CD14-positive monocyte (primary cell): ENCODE measurements at regions not wholly inside any gene's neighbourhood (a gene's known extent, or its start where the extent isn't known, plus 50 kb on each side); places are given as distances from the start of the nearest gene placed in this dataset.

Experiments
- DNase-seq, 3 donors: peaks; one replicate each; pipeline ENCODE4 v3.0.0-alpha.2; 2011 to 2022
- H2AFZ ChIP-seq: 2 replicates; pipeline ENCODE4 v1.6.0; 2012; ENCODE audit warnings: mild to moderate bottlenecking, low read depth, low read length, inconsistent platforms; ENCODE audit not compliant: insufficient read depth, poor library complexity, severe bottlenecking
- H3K27ac ChIP-seq, 2 donors: 1 replicate in 1 of 2; 2 replicates in 1 of 2; pipeline ENCODE4 v1.5.1; 2012 to 2013; ENCODE audit warnings: low read length in 2 of 2, control low read depth in 1 of 2, inconsistent platforms in 1 of 2, low read depth in 1 of 2, mild to moderate bottlenecking in 1 of 2
- H3K27me3 ChIP-seq, 2 donors: one replicate each; pipeline versions ENCODE4 v1.6.0 to v1.6.1; 2011 to 2013; ENCODE audit warnings: low read length in 2 of 2; ENCODE audit not compliant: control insufficient read depth in 2 of 2, insufficient read depth in 2 of 2
- H3K36me3 ChIP-seq, 2 donors: replicated peaks in 1 of 2; 1 replicate in 1 of 2; 2 replicates in 1 of 2; pipeline versions ENCODE4 v1.5.1 to v1.6.1; 2012 to 2013; ENCODE audit warnings: low read length in 2 of 2, control low read depth in 1 of 2, inconsistent platforms in 1 of 2, mild to moderate bottlenecking in 1 of 2; ENCODE audit not compliant: insufficient read depth in 2 of 2, control insufficient read depth in 1 of 2
- H3K4me1 ChIP-seq, 2 donors: 1 replicate in 1 of 2; 2 replicates in 1 of 2; pipeline versions ENCODE4 v1.5.1 to v1.6.1; 2012 to 2013; ENCODE audit warnings: low read length in 2 of 2, control low read depth in 1 of 2, inconsistent platforms in 1 of 2, mild to moderate bottlenecking in 1 of 2, moderate library complexity in 1 of 2; ENCODE audit not compliant: insufficient read depth in 2 of 2, control insufficient read depth in 1 of 2
- H3K4me2 ChIP-seq: replicated peaks from 2 replicates; pipeline ENCODE3; 2012; ENCODE audit warnings: low read length, moderate library complexity, mild to moderate bottlenecking; ENCODE audit not compliant: poor library complexity, severe bottlenecking; ENCODE audit errors: extremely low read depth
- H3K4me3 ChIP-seq, 3 experiments: fragments of 200-600 bp in 1 of 3; sonication (generic) in 1 of 3; replicated peaks in 1 of 3; 1 replicate in 2 of 3; 2 replicates in 1 of 3; pipeline ENCODE4 v1.5.1; 2011 to 2013; ENCODE audit warnings: low read length in 3 of 3, mild to moderate bottlenecking in 3 of 3, control low read depth in 2 of 3, low read depth in 2 of 3, inconsistent platforms in 1 of 3, moderate library complexity in 1 of 3
- H3K79me2 ChIP-seq: 2 replicates; pipeline ENCODE4 v1.6.0; 2012; ENCODE audit warnings: mild to moderate bottlenecking, control low read depth, inconsistent platforms, low read length, moderate library complexity; ENCODE audit not compliant: insufficient read depth
- H3K9ac ChIP-seq: 2 replicates; pipeline ENCODE4 v1.6.0; 2017; ENCODE audit warnings: low read length, mild to moderate bottlenecking; ENCODE audit not compliant: insufficient read depth, poor library complexity, severe bottlenecking
- H3K9me3 ChIP-seq, 2 donors: replicated peaks in 1 of 2; 1 replicate in 1 of 2; 2 replicates in 1 of 2; pipeline versions ENCODE4 v1.5.1 to v1.6.1; 2012 to 2013; ENCODE audit warnings: low read length in 2 of 2, control low read depth in 1 of 2; ENCODE audit not compliant: control insufficient read depth in 1 of 2, insufficient read depth in 1 of 2
- H4K20me1 ChIP-seq: 2 replicates; pipeline ENCODE4 v1.6.0; 2012; ENCODE audit warnings: mild to moderate bottlenecking, low read length, control low read depth, moderate library complexity; ENCODE audit not compliant: insufficient read depth
- H3K27ac Mint-ChIP-seq, 7 donors: one replicate each; pipeline ENCODE4 v1.8.0; 2020; ENCODE audit warnings: mild to moderate bottlenecking in 7 of 7, mixed read lengths in 7 of 7, moderate library complexity in 6 of 7, inconsistent platforms in 2 of 7
- H3K27me3 Mint-ChIP-seq, 3 donors: one replicate each; pipeline ENCODE4 v1.8.0; 2021 to 2022; ENCODE audit warnings: low read depth in 3 of 3, mild to moderate bottlenecking in 3 of 3, mixed read lengths in 3 of 3, moderate library complexity in 3 of 3, inconsistent platforms in 1 of 3
- H3K36me3 Mint-ChIP-seq, 2 donors: one replicate each; pipeline ENCODE4 v1.8.0; 2020; ENCODE audit warnings: mixed read lengths in 2 of 2, inconsistent platforms in 1 of 2, mild to moderate bottlenecking in 1 of 2
- H3K4me1 Mint-ChIP-seq: one replicate; pipeline ENCODE4 v1.8.0; 2020; ENCODE audit warnings: mild to moderate bottlenecking, mixed read lengths
- H3K4me3 Mint-ChIP-seq, 2 donors: one replicate each; pipeline ENCODE4 v1.8.0; 2020; ENCODE audit warnings: mild to moderate bottlenecking in 2 of 2, mixed read lengths in 2 of 2, moderate library complexity in 1 of 2
- H3K9me3 Mint-ChIP-seq, 7 donors: one replicate each; pipeline ENCODE4 v1.8.0; 2020 to 2022; ENCODE audit warnings: mixed read lengths in 7 of 7, mild to moderate bottlenecking in 6 of 7, moderate library complexity in 6 of 7, inconsistent platforms in 2 of 7
- WGBS: methylation state at CpG from one replicate; pipeline ENCODE4 v1.1.5; 2013; ENCODE audit warnings: missing lambda C conversion rate; ENCODE audit not compliant: insufficient coverage; 5-methylcytosine and 5-hydroxymethylcytosine counted together
- intact Hi-C, 2 donors: fragments of 100-400 bp; cut with micrococcal nuclease; formaldehyde crosslinking; loops; one replicate each; pipeline versions ENCODE4 v1.15.0 to v1.15.1; 2023
- TF ChIP-seq, protein P1 (sequence below): fragments of 200-600 bp; IDR thresholded peaks from one replicate; pipeline ENCODE4 v1.8.0; 2022; ENCODE audit warnings: antibody characterized with exemption, mild to moderate bottlenecking

DNA sequence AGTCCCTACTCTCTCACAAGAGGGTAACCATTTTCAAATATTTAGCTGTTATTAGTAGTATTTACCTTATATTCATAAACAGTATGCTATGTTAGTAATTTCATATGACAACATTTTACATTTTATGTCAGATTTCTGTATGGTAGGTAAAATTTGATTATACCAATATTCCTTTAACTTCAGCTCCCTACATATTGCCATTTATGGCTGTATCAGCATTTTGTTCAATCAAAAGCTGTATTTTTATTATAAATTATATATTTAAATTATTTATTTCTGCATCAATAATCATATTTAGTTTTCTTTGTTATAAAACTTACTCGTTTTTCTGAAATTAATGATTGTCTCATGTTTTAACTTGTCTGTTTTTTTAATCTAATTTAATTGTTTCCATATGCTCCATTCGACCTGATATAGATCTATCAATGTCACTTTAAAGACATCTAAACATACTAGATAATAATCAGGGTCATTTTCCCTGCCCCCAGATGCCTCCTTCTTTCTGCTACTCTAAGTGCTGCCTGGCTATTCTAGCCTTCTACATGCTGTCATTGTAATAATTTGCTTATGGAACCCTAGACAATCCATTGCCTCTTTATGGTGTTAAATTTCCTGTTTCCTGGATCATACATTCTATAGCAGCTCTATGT, 1976.7 kb upstream of the ADGRL3 start:
- DNase-seq = no peak
- no peak overlapping the region for H3K27ac ChIP-seq
- H3K79me2 ChIP-seq = no peaks in the 10 kb centered on the region
- H3K4me2 ChIP-seq = no peak overlapping the region
- TF ChIP-seq, protein P1, sequence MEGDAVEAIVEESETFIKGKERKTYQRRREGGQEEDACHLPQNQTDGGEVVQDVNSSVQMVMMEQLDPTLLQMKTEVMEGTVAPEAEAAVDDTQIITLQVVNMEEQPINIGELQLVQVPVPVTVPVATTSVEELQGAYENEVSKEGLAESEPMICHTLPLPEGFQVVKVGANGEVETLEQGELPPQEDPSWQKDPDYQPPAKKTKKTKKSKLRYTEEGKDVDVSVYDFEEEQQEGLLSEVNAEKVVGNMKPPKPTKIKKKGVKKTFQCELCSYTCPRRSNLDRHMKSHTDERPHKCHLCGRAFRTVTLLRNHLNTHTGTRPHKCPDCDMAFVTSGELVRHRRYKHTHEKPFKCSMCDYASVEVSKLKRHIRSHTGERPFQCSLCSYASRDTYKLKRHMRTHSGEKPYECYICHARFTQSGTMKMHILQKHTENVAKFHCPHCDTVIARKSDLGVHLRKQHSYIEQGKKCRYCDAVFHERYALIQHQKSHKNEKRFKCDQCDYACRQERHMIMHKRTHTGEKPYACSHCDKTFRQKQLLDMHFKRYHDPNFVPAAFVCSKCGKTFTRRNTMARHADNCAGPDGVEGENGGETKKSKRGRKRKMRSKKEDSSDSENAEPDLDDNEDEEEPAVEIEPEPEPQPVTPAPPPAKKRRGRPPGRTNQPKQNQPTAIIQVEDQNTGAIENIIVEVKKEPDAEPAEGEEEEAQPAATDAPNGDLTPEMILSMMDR = no peak
- Mint-ChIP-seq H3K9me3 (peaks cover 0 to 6% (median 1%) of the 10 kb centered on the region in 7 donors), H3K27ac (no peak overlapping the region), H3K4me1 (no peaks in the 10 kb centered on the region), H3K36me3 (no peaks in the 10 kb centered on the region), H3K27me3 (no peaks in the 10 kb centered on the region), H3K4me3 (no peak overlapping the region)
- H3K9me3 ChIP-seq = no peaks in the 10 kb centered on the region
- H3K9ac ChIP-seq = no peak overlapping the region
- H3K36me3 ChIP-seq = no peaks in the 10 kb centered on the region
- H3K4me3 ChIP-seq = no peak overlapping the region
- H4K20me1 ChIP-seq = no peaks in the 10 kb centered on the region
- H2AFZ ChIP-seq = no peak overlapping the region
- intact Hi-C loops = no loop called here
- WGBS = no CpG with 5 or more reads among the region's 2 CpGs
- H3K27me3 ChIP-seq = no peaks in the 10 kb centered on the region
- H3K4me1 ChIP-seq = no peaks in the 10 kb centered on the region

GRCh38 chr4:59238212-59238611, 1961.9 kb upstream of the ADGRL3 start:
- intact Hi-C loops = no loop called here
- no peak overlapping the region for H2AFZ ChIP-seq
- no peak for DNase-seq
- H3K27me3 ChIP-seq = no peaks in the 10 kb centered on the region
- 72% methylated on average over 3 of the region's 3 CpGs for WGBS
- no peak overlapping the region for H3K4me3 ChIP-seq
- peaks cover 0 to 15% of the 10 kb centered on the region in 2 donors for H3K9me3 ChIP-seq
- H3K4me2 ChIP-seq = no peak overlapping the region
- H3K27me3 Mint-ChIP-seq = peaks cover 0 to 3% (median 2%) of the 10 kb centered on the region in 3 donors
- no peaks in the 10 kb centered on the region for H3K4me1 ChIP-seq
- no peak overlapping the region for H3K9ac ChIP-seq
- H3K27ac Mint-ChIP-seq = no peak overlapping the region
- no peaks in the 10 kb centered on the region for H3K79me2 ChIP-seq
- no peaks in the 10 kb centered on the region for H3K4me1 Mint-ChIP-seq
- H3K4me3 Mint-ChIP-seq = no peak overlapping the region
- no peaks in the 10 kb centered on the region for H3K36me3 ChIP-seq
- H3K9me3 Mint-ChIP-seq = peaks cover 2 to 10% (median 3%) of the 10 kb centered on the region in 7 donors
- no peaks in the 10 kb centered on the region for H4K20me1 ChIP-seq
- no peaks in the 10 kb centered on the region for H3K36me3 Mint-ChIP-seq
- no peak overlapping the region for H3K27ac ChIP-seq
- TF ChIP-seq, protein P1 = no peak
